H1 (cell line): ENCODE measurements at regions not wholly inside any gene's neighbourhood (a gene's known extent, or its start where the extent isn't known, plus 50 kb on each side); places are given as distances from the start of the nearest gene placed in this dataset.

Experiments used
- CEBPB ChIP-seq: IDR thresholded peaks from 2 replicates; pipeline ENCODE4 v1.6.1; 2012; ENCODE audit warnings: low read depth, low read length
- CTCF ChIP-seq, 3 experiments: IDR thresholded peaks; 1 replicate in 2 of 3; 2 replicates in 1 of 3; pipeline versions ENCODE4 v1.5.1 to v1.6.1; 2011; ENCODE audit warnings: low read length in 3 of 3, mild to moderate bottlenecking in 3 of 3, inconsistent platforms in 2 of 3, low read depth in 1 of 3, moderate library complexity in 1 of 3; ENCODE audit not compliant: insufficient read depth in 1 of 3; ENCODE audit errors: control extremely low read depth in 1 of 3
- EP300 ChIP-seq, 2 experiments: IDR thresholded peaks; 1 replicate in 1 of 2; 2 replicates in 1 of 2; pipeline ENCODE4 v1.6.1; 2011 to 2012; ENCODE audit warnings: low read depth in 2 of 2, low read length in 2 of 2, mild to moderate bottlenecking in 2 of 2, borderline replicate concordance in 1 of 2, inconsistent platforms in 1 of 2, moderate library complexity in 1 of 2
- EZH2 ChIP-seq: fragments of 200-600 bp; sonication (generic); IDR thresholded peaks from 2 replicates; pipeline ENCODE4 v1.7.1; 2012; ENCODE audit warnings: low read depth, mild to moderate bottlenecking, moderate library complexity, low read length, inconsistent platforms; ENCODE audit not compliant: severe bottlenecking
- POLR2A ChIP-seq, 2 experiments: IDR thresholded peaks; 1 replicate in 1 of 2; 2 replicates in 1 of 2; pipeline ENCODE4 v1.6.1; 2011; ENCODE audit warnings: low read depth in 2 of 2, low read length in 2 of 2, mild to moderate bottlenecking in 2 of 2; ENCODE audit errors: control extremely low read depth in 1 of 2
- SUZ12 ChIP-seq: fragments of 200-600 bp; sonication (generic); IDR thresholded peaks from 2 replicates; pipeline ENCODE4 v1.6.1; 2012; ENCODE audit warnings: mild to moderate bottlenecking, inconsistent platforms, low read length, moderate library complexity, mixed read lengths

GRCh38 chr1:73673971-73674370 is 524.0 kb downstream of the LRRIQ3 start:
- no peak for TF ChIP-seq CTCF (IDR thresholded peaks at IDR 0.05; ENCODE audit: control extremely low read depth in 1 of 3, insufficient read depth in 1 of 3, low read depth in 1 of 3, low read length in 3 of 3)
- TF ChIP-seq EP300 (IDR thresholded peaks at IDR 0.05; ENCODE audit: borderline replicate concordance in 1 of 2, low read depth in 2 of 2, low read length in 2 of 2): no peak
- no peak for TF ChIP-seq SUZ12
- TF ChIP-seq EZH2: no peak
- no peak for TF ChIP-seq CEBPB
- no peak for TF ChIP-seq POLR2A (IDR thresholded peaks at IDR 0.05; ENCODE audit: control extremely low read depth in 1 of 2, low read depth in 2 of 2, low read length in 2 of 2)
